ENCODE measurements at regions not wholly inside any gene's neighbourhood (a gene's known extent, or its start where the extent isn't known, plus 50 kb on each side); places are given as distances from the start of the nearest gene placed in this dataset.

- TF ChIP-seq, protein P1, sequence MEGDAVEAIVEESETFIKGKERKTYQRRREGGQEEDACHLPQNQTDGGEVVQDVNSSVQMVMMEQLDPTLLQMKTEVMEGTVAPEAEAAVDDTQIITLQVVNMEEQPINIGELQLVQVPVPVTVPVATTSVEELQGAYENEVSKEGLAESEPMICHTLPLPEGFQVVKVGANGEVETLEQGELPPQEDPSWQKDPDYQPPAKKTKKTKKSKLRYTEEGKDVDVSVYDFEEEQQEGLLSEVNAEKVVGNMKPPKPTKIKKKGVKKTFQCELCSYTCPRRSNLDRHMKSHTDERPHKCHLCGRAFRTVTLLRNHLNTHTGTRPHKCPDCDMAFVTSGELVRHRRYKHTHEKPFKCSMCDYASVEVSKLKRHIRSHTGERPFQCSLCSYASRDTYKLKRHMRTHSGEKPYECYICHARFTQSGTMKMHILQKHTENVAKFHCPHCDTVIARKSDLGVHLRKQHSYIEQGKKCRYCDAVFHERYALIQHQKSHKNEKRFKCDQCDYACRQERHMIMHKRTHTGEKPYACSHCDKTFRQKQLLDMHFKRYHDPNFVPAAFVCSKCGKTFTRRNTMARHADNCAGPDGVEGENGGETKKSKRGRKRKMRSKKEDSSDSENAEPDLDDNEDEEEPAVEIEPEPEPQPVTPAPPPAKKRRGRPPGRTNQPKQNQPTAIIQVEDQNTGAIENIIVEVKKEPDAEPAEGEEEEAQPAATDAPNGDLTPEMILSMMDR (IDR thresholded peaks at IDR 0.05), result no peak
- no peak for TF ChIP-seq EP300 (IDR thresholded peaks at IDR 0.05)
- TF ChIP-seq POLR2AphosphoS5 (IDR thresholded peaks at IDR 0.05), result no peak
Observed at GRCh38 chr3:171932153-171932611, 89.0 kb downstream of the TMEM212 start.
